ENCODE measurements at regions not wholly inside any gene's neighbourhood (a gene's known extent, or its start where the extent isn't known, plus 50 kb on each side); places are given as distances from the start of the nearest gene placed in this dataset.

DNA sequence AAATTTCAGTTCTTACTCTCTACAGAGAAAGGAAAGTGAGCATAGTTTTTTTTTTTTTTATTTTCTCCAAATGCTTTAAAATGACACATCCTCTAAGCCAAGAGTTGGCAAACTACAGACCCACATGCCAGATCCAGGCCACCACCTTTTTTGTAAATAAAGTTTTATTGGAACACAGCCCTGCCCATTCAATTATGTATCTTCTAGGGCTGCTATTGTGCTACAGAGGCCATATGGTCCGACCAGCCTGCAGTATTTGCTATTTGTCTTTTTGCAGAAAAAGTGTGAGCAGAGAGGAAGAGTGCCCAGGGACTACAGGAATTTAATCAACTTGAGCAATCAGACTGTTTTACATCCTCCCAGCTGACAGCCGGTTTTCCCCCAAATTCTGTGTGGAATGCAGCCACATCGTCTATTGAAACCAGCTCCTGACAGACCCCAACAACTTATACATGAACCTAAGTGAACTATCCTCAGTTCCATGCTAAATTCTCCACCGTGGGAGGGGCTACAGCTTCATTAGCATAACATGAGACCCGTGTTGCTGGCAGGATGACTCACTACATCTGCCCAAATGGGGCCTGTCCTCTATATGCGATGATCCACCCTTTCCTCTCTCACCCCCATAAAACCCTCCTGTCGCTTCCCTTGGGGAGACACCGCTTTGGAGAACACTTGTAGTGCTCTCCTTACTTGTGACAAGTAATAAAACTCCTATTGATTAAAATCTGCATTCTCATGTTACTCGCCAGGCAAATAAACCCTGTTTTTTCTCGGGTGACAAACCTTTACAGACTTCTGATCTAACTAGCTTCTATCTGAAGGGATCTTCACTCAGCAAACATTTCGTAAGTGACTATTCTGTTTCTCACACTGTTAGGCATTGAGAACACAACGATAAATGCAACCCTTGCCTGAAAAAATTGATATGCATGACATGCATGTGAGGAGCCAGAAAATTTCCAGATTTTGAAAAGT lies 149.4 kb upstream of the HS3ST3A1 start:
- TF ChIP-seq, protein P1, sequence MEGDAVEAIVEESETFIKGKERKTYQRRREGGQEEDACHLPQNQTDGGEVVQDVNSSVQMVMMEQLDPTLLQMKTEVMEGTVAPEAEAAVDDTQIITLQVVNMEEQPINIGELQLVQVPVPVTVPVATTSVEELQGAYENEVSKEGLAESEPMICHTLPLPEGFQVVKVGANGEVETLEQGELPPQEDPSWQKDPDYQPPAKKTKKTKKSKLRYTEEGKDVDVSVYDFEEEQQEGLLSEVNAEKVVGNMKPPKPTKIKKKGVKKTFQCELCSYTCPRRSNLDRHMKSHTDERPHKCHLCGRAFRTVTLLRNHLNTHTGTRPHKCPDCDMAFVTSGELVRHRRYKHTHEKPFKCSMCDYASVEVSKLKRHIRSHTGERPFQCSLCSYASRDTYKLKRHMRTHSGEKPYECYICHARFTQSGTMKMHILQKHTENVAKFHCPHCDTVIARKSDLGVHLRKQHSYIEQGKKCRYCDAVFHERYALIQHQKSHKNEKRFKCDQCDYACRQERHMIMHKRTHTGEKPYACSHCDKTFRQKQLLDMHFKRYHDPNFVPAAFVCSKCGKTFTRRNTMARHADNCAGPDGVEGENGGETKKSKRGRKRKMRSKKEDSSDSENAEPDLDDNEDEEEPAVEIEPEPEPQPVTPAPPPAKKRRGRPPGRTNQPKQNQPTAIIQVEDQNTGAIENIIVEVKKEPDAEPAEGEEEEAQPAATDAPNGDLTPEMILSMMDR (IDR thresholded peaks at IDR 0.05) = no peak
- no peak for TF ChIP-seq EZH2 (IDR thresholded peaks at IDR 0.05; ENCODE audit: borderline replicate concordance, insufficient read depth, low read depth, low read length, poor library complexity, severe bottlenecking)

Measured in B cell (primary cell).